RPMI7951 (cell line): ENCODE measurements at regions not wholly inside any gene's neighbourhood (a gene's known extent, or its start where the extent isn't known, plus 50 kb on each side); places are given as distances from the start of the nearest gene placed in this dataset.

ENCODE experiments used
- DNase-seq: peaks from one replicate; pipeline ENCODE4 v3.0.0-alpha.2; 2012; ENCODE audit warnings: low read depth

GRCh38 chr4:34850968-34851367 lies 1393.3 kb downstream of the ARAP2 start:
- DNase-seq, result peak; percentile 43

GRCh38 chr4:34851411-34851810 lies 1392.9 kb downstream of the ARAP2 start:
- no peak for DNase-seq

GRCh38 chr4:34854451-34854850 lies 1389.9 kb downstream of the ARAP2 start:
- no peak for DNase-seq

- no peak for DNase-seq
Observed at GRCh38 chr4:34861666-34862065, 1382.6 kb downstream of the ARAP2 start.

GRCh38 chr4:34878961-34879360 lies 1365.4 kb downstream of the ARAP2 start:
- DNase-seq, result no peak

- no peak for DNase-seq
Observed at GRCh38 chr4:34880246-34880645, 1364.1 kb downstream of the ARAP2 start.

GRCh38 chr4:34891892-34892291 lies 1352.4 kb downstream of the ARAP2 start:
- no peak for DNase-seq

GRCh38 chr4:34893382-34893781 lies 1350.9 kb downstream of the ARAP2 start:
- DNase-seq, result no peak

GRCh38 chr4:34920032-34920431 lies 1324.3 kb downstream of the ARAP2 start:
- no peak for DNase-seq

- DNase-seq, result no peak
Observed at GRCh38 chr4:34921391-34921790, 1322.9 kb downstream of the ARAP2 start.

GRCh38 chr4:34922325-34922724 lies 1322.0 kb downstream of the ARAP2 start:
- no peak for DNase-seq

- DNase-seq, result no peak
Observed at GRCh38 chr4:34932591-34932990, 1311.7 kb downstream of the ARAP2 start.

- DNase-seq, result no peak
Observed at GRCh38 chr4:34935739-34936138, 1308.6 kb downstream of the ARAP2 start.

- DNase-seq, result no peak
Observed at GRCh38 chr4:34939073-34939472, 1305.2 kb downstream of the ARAP2 start.

- no peak for DNase-seq
Observed at GRCh38 chr4:34943741-34944386, 1300.5 kb downstream of the ARAP2 start.

- DNase-seq, result no peak
Observed at GRCh38 chr4:34950926-34951325, 1293.4 kb downstream of the ARAP2 start.

- DNase-seq, result peak; percentile 14
Observed at GRCh38 chr4:34953145-34953799, 1291.0 kb downstream of the ARAP2 start.

GRCh38 chr4:34964613-34965012 lies 1279.7 kb downstream of the ARAP2 start:
- DNase-seq, result no peak

- DNase-seq, result no peak
Observed at GRCh38 chr4:34972189-34972588, 1272.1 kb downstream of the ARAP2 start.

GRCh38 chr4:34973650-34974312 lies 1270.5 kb downstream of the ARAP2 start:
- no peak for DNase-seq

GRCh38 chr4:34974313-34974680 lies 1270.0 kb downstream of the ARAP2 start:
- DNase-seq, result no peak

- peak; percentile 76 for DNase-seq
Observed at GRCh38 chr4:35021222-35021621, 1223.1 kb downstream of the ARAP2 start.

GRCh38 chr4:35025152-35025834 lies 1219.0 kb downstream of the ARAP2 start:
- DNase-seq, result peak; percentile 7
